NCI-H146 (cell line): ENCODE measurements at regions not wholly inside any gene's neighbourhood (a gene's known extent, or its start where the extent isn't known, plus 50 kb on each side); places are given as distances from the start of the nearest gene placed in this dataset.
"Not testable (repeated sequence)": the region's sequence is repeated elsewhere in the genome, so short reads cannot be mapped to it uniquely, and the experiment has no call there.

Source experiments
- DNase-seq: peaks from one replicate; lab custom pipeline; 2025; lab: John Stamatoyannopoulos, UW

- no peak for DNase-seq
Measured at GRCh38 chr3:8001712-8002111, 499.9 kb upstream of the LMCD1 start.

- DNase-seq = no peak
Measured at GRCh38 chr3:8011902-8012301, 489.7 kb upstream of the LMCD1 start.

GRCh38 chr3:8020047-8020841 is 481.4 kb upstream of the LMCD1 start:
- DNase-seq = no peak

GRCh38 chr3:8027954-8028353 is 473.7 kb upstream of the LMCD1 start:
- DNase-seq = no peak

GRCh38 chr3:8050283-8050682 is 451.3 kb upstream of the LMCD1 start:
- DNase-seq = no peak

GRCh38 chr3:8052659-8053058 is 449.0 kb upstream of the LMCD1 start:
- no peak for DNase-seq

- DNase-seq = not testable (repeated sequence)
Measured at GRCh38 chr3:8068135-8068534, 433.5 kb upstream of the LMCD1 start.

GRCh38 chr3:8069471-8069870 is 432.2 kb upstream of the LMCD1 start:
- DNase-seq = no peak

- no peak for DNase-seq
Measured at GRCh38 chr3:8070011-8070410, 431.6 kb upstream of the LMCD1 start.

GRCh38 chr3:8074740-8075139 is 426.9 kb upstream of the LMCD1 start:
- not testable (repeated sequence) for DNase-seq

- DNase-seq = no peak
Measured at GRCh38 chr3:8077126-8077525, 424.5 kb upstream of the LMCD1 start.

- DNase-seq = no peak
Measured at GRCh38 chr3:8080464-8080863, 421.2 kb upstream of the LMCD1 start.

- DNase-seq = no peak
Measured at GRCh38 chr3:8085498-8085897, 416.1 kb upstream of the LMCD1 start.

- DNase-seq = no peak
Measured at GRCh38 chr3:8087951-8088350, 413.7 kb upstream of the LMCD1 start.

- no peak for DNase-seq
Measured at GRCh38 chr3:8094415-8094814, 407.2 kb upstream of the LMCD1 start.

- no peak for DNase-seq
Measured at GRCh38 chr3:8095724-8096123, 405.9 kb upstream of the LMCD1 start.

- DNase-seq = no peak
Measured at GRCh38 chr3:8097690-8098089, 403.9 kb upstream of the LMCD1 start.

- DNase-seq = no peak
Measured at GRCh38 chr3:8103954-8104353, 397.7 kb upstream of the LMCD1 start.

GRCh38 chr3:8106921-8107320 is 394.7 kb upstream of the LMCD1 start:
- no peak for DNase-seq

GRCh38 chr3:8110966-8111798 is 390.4 kb upstream of the LMCD1 start:
- DNase-seq = peak; percentile 61

GRCh38 chr3:8112587-8112986 is 389.0 kb upstream of the LMCD1 start:
- DNase-seq = peak; percentile 8

GRCh38 chr3:8113626-8114025 is 388.0 kb upstream of the LMCD1 start:
- no peak for DNase-seq

- DNase-seq = no peak
Measured at GRCh38 chr3:8128686-8129085, 372.9 kb upstream of the LMCD1 start.
